ENCODE measurements at regions not wholly inside any gene's neighbourhood (a gene's known extent, or its start where the extent isn't known, plus 50 kb on each side); places are given as distances from the start of the nearest gene placed in this dataset.

- TF ChIP-seq AFF4 (CRISPR knock-in tag; IDR thresholded peaks at IDR 0.05), result no peak
- no peak for TF ChIP-seq MEIS2 (IDR thresholded peaks at IDR 0.05; ENCODE audit: partially characterized antibody)
- no peak for TF ChIP-seq ZBTB11 (CRISPR knock-in tag; IDR thresholded peaks at IDR 0.05)
- no peak for TF ChIP-seq POLR2A (conservative IDR thresholded peaks at IDR 0.05)
- no peak for TF ChIP-seq HNRNPL (IDR thresholded peaks at IDR 0.05; ENCODE audit: low read depth, low read length)
- no peak for TF ChIP-seq ZNF280A (IDR thresholded peaks at IDR 0.05; ENCODE audit: low read depth, partially characterized antibody)
- TF ChIP-seq ZNF280B (CRISPR knock-in tag; IDR thresholded peaks at IDR 0.05), result no peak
Measured at GRCh38 chr9:81476813-81477490, 212.4 kb downstream of the TLE1 start (continued).
